ENCODE measurements at regions not wholly inside any gene's neighbourhood (a gene's known extent, or its start where the extent isn't known, plus 50 kb on each side); places are given as distances from the start of the nearest gene placed in this dataset.

GRCh38 chr5:124274949-124275348 is 471.5 kb downstream of the ZNF608 start:
- TF ChIP-seq, protein P1, sequence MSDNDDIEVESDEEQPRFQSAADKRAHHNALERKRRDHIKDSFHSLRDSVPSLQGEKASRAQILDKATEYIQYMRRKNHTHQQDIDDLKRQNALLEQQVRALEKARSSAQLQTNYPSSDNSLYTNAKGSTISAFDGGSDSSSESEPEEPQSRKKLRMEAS (IDR thresholded peaks at IDR 0.05; ENCODE audit: insufficient read depth, insufficient read length): no peak
- TF ChIP-seq FOS (IDR thresholded peaks at IDR 0.05; ENCODE audit: borderline replicate concordance, insufficient read depth, low read length): no peak
- no peak for TF ChIP-seq MYC (IDR thresholded peaks at IDR 0.05; ENCODE audit: low read depth, low read length)
- no peak for TF ChIP-seq POLR2AphosphoS5 (IDR thresholded peaks at IDR 0.05; ENCODE audit: insufficient read depth, low read depth, low read length)
- no peak for TF ChIP-seq JUN (IDR thresholded peaks at IDR 0.05; ENCODE audit: borderline replicate concordance, insufficient read depth, insufficient read length, low read depth)
- no peak for TF ChIP-seq EZH2 (IDR thresholded peaks at IDR 0.05; ENCODE audit: borderline replicate concordance, low read depth, low read length, severe bottlenecking)
- no peak for TF ChIP-seq POLR2A (IDR thresholded peaks at IDR 0.05; ENCODE audit: low read depth, low read length)
- TF ChIP-seq GATA2 (IDR thresholded peaks at IDR 0.05; ENCODE audit: insufficient read depth, insufficient read length, low read depth, low read length): no peak
- TF ChIP-seq, protein P2, sequence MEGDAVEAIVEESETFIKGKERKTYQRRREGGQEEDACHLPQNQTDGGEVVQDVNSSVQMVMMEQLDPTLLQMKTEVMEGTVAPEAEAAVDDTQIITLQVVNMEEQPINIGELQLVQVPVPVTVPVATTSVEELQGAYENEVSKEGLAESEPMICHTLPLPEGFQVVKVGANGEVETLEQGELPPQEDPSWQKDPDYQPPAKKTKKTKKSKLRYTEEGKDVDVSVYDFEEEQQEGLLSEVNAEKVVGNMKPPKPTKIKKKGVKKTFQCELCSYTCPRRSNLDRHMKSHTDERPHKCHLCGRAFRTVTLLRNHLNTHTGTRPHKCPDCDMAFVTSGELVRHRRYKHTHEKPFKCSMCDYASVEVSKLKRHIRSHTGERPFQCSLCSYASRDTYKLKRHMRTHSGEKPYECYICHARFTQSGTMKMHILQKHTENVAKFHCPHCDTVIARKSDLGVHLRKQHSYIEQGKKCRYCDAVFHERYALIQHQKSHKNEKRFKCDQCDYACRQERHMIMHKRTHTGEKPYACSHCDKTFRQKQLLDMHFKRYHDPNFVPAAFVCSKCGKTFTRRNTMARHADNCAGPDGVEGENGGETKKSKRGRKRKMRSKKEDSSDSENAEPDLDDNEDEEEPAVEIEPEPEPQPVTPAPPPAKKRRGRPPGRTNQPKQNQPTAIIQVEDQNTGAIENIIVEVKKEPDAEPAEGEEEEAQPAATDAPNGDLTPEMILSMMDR (IDR thresholded peaks at IDR 0.05; ENCODE audit: extremely low read depth in 1 of 2, insufficient read depth in 1 of 2, low read depth in 1 of 2, low read length in 2 of 2): no peak
- intact Hi-C loops (cut with micrococcal nuclease): no loop called here
- ChIA-PET CTCF (no interaction called here), POLR2A (no interaction called here)
- H3K4me1 ChIP-seq (ENCODE audit: control insufficient read depth, extremely low read depth, insufficient read depth, low read length): no peaks in the 10 kb centered on the region
- H3K9me3 ChIP-seq (replicated peaks; ENCODE audit: control insufficient read depth, insufficient read depth, low read length): no peaks in the 10 kb centered on the region
- DNase-seq (ENCODE audit: low read depth, low spot score): no peak
- H3K9ac ChIP-seq (replicated peaks; ENCODE audit: extremely low read depth, insufficient read depth, low read length): no peak overlapping the region
- H3K79me2 ChIP-seq (ENCODE audit: control insufficient read depth, insufficient read depth, low read length): no peaks in the 10 kb centered on the region
- H3K4me3 ChIP-seq (replicated peaks in 1 of 3; ENCODE audit: insufficient read depth in 1 of 3, low read depth in 1 of 3, low read length in 3 of 3): no peak overlapping the region
- H3K27me3 ChIP-seq (ENCODE audit: control insufficient read depth in 2 of 2, insufficient read depth in 2 of 2, low read length in 2 of 2): no peaks in the 10 kb centered on the region
- dilution Hi-C loops (cut with MboI; ENCODE audit: extremely low pct_ligation_motif_present, low sequenced_read_pairs): no loop called here
- no peak overlapping the region for H3K27ac ChIP-seq (ENCODE audit: insufficient read depth, low read depth, low read length)
- no peak overlapping the region for H3K4me2 ChIP-seq (ENCODE audit: insufficient read depth, low read length)
- H3K36me3 ChIP-seq (ENCODE audit: control insufficient read depth in 2 of 2, extremely low read depth in 1 of 2, insufficient read depth in 2 of 2, low read length in 2 of 2): no peaks in the 10 kb centered on the region
- H3K9me1 ChIP-seq (replicated peaks; ENCODE audit: control insufficient read depth, extremely low read depth, insufficient read depth, low read length): no peaks in the 10 kb centered on the region
- no peaks in the 10 kb centered on the region for H4K20me1 ChIP-seq (replicated peaks; ENCODE audit: control insufficient read depth, extremely low read depth, insufficient read depth, low read length)
- BruUV-seq (replicated peaks): no TSS peak
- FAIRE-seq: no peak
- no peak overlapping the region for H2AFZ ChIP-seq (ENCODE audit: low read depth, low read length)

All from endothelial cell of umbilical vein (primary cell).